NB4 (cell line): ENCODE measurements at regions not wholly inside any gene's neighbourhood (a gene's known extent, or its start where the extent isn't known, plus 50 kb on each side); places are given as distances from the start of the nearest gene placed in this dataset.

Experiments
- CTCF ChIP-seq: IDR thresholded peaks from one replicate; pipeline ENCODE4 v1.5.1; 2012; ENCODE audit warnings: low read depth, low read length
- MYC ChIP-seq: IDR thresholded peaks from 2 replicates; pipeline ENCODE4 v1.6.1; 2011; ENCODE audit warnings: low read depth, low read length
- POLR2A ChIP-seq: IDR thresholded peaks from 2 replicates; pipeline ENCODE4 v1.6.1; 2011; ENCODE audit warnings: mild to moderate bottlenecking; ENCODE audit not compliant: insufficient read length; ENCODE audit errors: extremely low read depth
- TF ChIP-seq, protein P1 (sequence below): IDR thresholded peaks from 2 replicates; pipeline ENCODE4 v1.6.1; 2011; ENCODE audit warnings: low read depth, low read length

GRCh38 chr6:25024821-25025220 is 89.1 kb upstream of the RIPOR2 start:
- TF ChIP-seq, protein P1, sequence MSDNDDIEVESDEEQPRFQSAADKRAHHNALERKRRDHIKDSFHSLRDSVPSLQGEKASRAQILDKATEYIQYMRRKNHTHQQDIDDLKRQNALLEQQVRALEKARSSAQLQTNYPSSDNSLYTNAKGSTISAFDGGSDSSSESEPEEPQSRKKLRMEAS, result no peak
- no peak for TF ChIP-seq CTCF
- no peak for TF ChIP-seq POLR2A
- TF ChIP-seq MYC, result no peak
